HCT116 (cell line): ENCODE measurements at regions not wholly inside any gene's neighbourhood (a gene's known extent, or its start where the extent isn't known, plus 50 kb on each side); places are given as distances from the start of the nearest gene placed in this dataset.

Experiments
- ATAC-seq: fragments of 200-7000 bp; cut with Tn5 transposase; 2 replicates; pipeline ENCODE4 v1.9.1; 2020; ENCODE audit warnings: mild to moderate bottlenecking, moderate library complexity
- BruUV-seq: library from RNA; stranded (reverse); fragments of 400-500 nt; replicated peaks from 2 replicates; lab custom pipeline; 2021; lab: Mats Ljungman, UMichigan
- CTCF ChIA-PET: fragments of 300-600 bp; sonication (Branson Sonifier 250); formaldehyde crosslinking; loops from one replicate; lab custom pipeline; 2021; ENCODE audit warnings: antibody characterized with exemption; lab: Charles Lee
- POLR2A ChIA-PET: fragments of 300-600, 350-600 bp; sonication (Branson Sonifier 250); formaldehyde crosslinking; loops from one replicate; lab custom pipeline; 2021; ENCODE audit warnings: antibody characterized with exemption; lab: Charles Lee
- RAD21 ChIA-PET, 2 experiments: fragments of 300-600 bp; sonication (Branson Sonifier 250); formaldehyde crosslinking; loops; one replicate each; lab custom pipeline; 2023; ENCODE audit warnings: low total read pairs in 2 of 2; ENCODE audit not compliant: uncharacterized antibody in 2 of 2, unreplicated experiment in 2 of 2, low non-redundant PET in 1 of 2; lab: Charles Lee
- DNase-seq: peaks from one replicate; pipeline ENCODE4 v3.0.0-alpha.2; 2010; ENCODE audit warnings: low read depth, low spot score
- H2AFZ ChIP-seq: fragments of 200-600 bp; shearing (Covaris generic), sonication (generic); 2 replicates; pipeline ENCODE4 v1.6.1; 2017; ENCODE audit warnings: low read depth, mixed run types, mixed read lengths, antibody characterized with exemption, low read length; ENCODE audit not compliant: poor library complexity, severe bottlenecking
- H3K27ac ChIP-seq: 2 replicates; pipeline ENCODE4 v1.5.1; 2012; ENCODE audit warnings: low read depth, low read length
- H3K27me3 ChIP-seq: fragments of 200-600 bp; sonication (generic); 2 replicates; pipeline ENCODE4 v1.6.1; 2016; ENCODE audit warnings: mixed run types, low read length, mixed read lengths; ENCODE audit not compliant: insufficient read depth
- H3K36me3 ChIP-seq, 2 experiments: fragments of 200-500 bp in 1 of 2; fragments of 200-600 bp in 1 of 2; sonication (Bioruptor generic) in 1 of 2; sonication (generic) in 1 of 2; 2 replicates each; pipeline versions ENCODE4 v1.5.1 to v1.6.1; 2014 to 2016; ENCODE audit warnings: low read length in 2 of 2, inconsistent platforms in 1 of 2, mixed read lengths in 1 of 2, mixed run types in 1 of 2; ENCODE audit not compliant: insufficient read depth in 2 of 2, control insufficient read depth in 1 of 2
- H3K4me1 ChIP-seq, 2 experiments: fragments of 200-600 bp in 1 of 2; sonication (generic) in 1 of 2; 2 replicates each; pipeline versions ENCODE4 v1.5.1 to v1.6.1; 2012 to 2017; ENCODE audit warnings: low read length in 2 of 2, inconsistent platforms in 1 of 2, mild to moderate bottlenecking in 1 of 2, mixed read lengths in 1 of 2, mixed run types in 1 of 2, moderate library complexity in 1 of 2; ENCODE audit not compliant: insufficient read depth in 2 of 2, control insufficient read depth in 1 of 2
- H3K4me2 ChIP-seq: fragments of 200-600 bp; sonication (generic); 2 replicates; pipeline ENCODE4 v1.6.1; 2017; ENCODE audit warnings: mixed run types, low read length, mixed read lengths
- H3K4me3 ChIP-seq, 2 experiments: fragments of 200-600 bp in 1 of 2; sonication (generic) in 1 of 2; replicated peaks in 1 of 2; 2 replicates each; pipeline ENCODE4 v1.5.1; 2011 to 2016; ENCODE audit warnings: low read length in 2 of 2, control low read depth in 1 of 2, low read depth in 1 of 2, mild to moderate bottlenecking in 1 of 2, mixed read lengths in 1 of 2, mixed run types in 1 of 2
- H3K79me2 ChIP-seq: fragments of 200-600 bp; sonication (generic); 2 replicates; pipeline ENCODE4 v1.6.1; 2017; ENCODE audit warnings: mild to moderate bottlenecking, mixed run types, low read length, moderate library complexity, mixed read lengths; ENCODE audit not compliant: insufficient read depth
- H3K9ac ChIP-seq: fragments of 200-600 bp; sonication (generic); 2 replicates; pipeline ENCODE4 v1.6.1; 2016; ENCODE audit warnings: low read length, mixed read lengths
- H3K9me2 ChIP-seq: fragments of 200-600 bp; sonication (generic), shearing (Covaris generic); 2 replicates; pipeline ENCODE4 v1.6.1; 2017; ENCODE audit warnings: mixed run types, mild to moderate bottlenecking, moderate library complexity; ENCODE audit not compliant: insufficient read depth
- H3K9me3 ChIP-seq, 2 experiments: fragments of 200-500 bp in 1 of 2; fragments of 200-600 bp in 1 of 2; sonication (Bioruptor generic) in 1 of 2; sonication (generic) in 1 of 2; 2 replicates each; pipeline ENCODE4 v1.6.1; 2014 to 2017; ENCODE audit warnings: low read length in 2 of 2, mixed read lengths in 2 of 2, inconsistent platforms in 1 of 2, low read depth in 1 of 2, mild to moderate bottlenecking in 1 of 2, mixed run types in 1 of 2, moderate library complexity in 1 of 2; ENCODE audit not compliant: control insufficient read depth in 1 of 2, insufficient read depth in 1 of 2
- H4K20me1 ChIP-seq: fragments of 200-600 bp; sonication (generic), shearing (Covaris generic); 2 replicates; pipeline ENCODE4 v1.6.1; 2017; ENCODE audit warnings: mixed run types, mild to moderate bottlenecking, moderate library complexity; ENCODE audit not compliant: insufficient read depth
- ATF3 ChIP-seq: IDR thresholded peaks from 2 replicates; pipeline ENCODE4 v1.6.1; 2012
- CEBPB ChIP-seq: IDR thresholded peaks from 2 replicates; pipeline ENCODE4 v1.6.1; 2012; ENCODE audit warnings: low read depth
- EGR1 ChIP-seq: IDR thresholded peaks from 2 replicates; pipeline ENCODE4 v1.6.1; 2012; ENCODE audit warnings: low read depth
- ELF1 ChIP-seq: IDR thresholded peaks from 2 replicates; pipeline ENCODE4 v1.6.1; 2012; ENCODE audit warnings: low read depth, borderline replicate concordance
- FOSL1 ChIP-seq: IDR thresholded peaks from 2 replicates; pipeline ENCODE4 v1.6.1; 2012; ENCODE audit warnings: low read depth
- JUND ChIP-seq: IDR thresholded peaks from 2 replicates; pipeline ENCODE4 v1.6.1; 2012
- MAX ChIP-seq: IDR thresholded peaks from 2 replicates; pipeline ENCODE4 v1.6.1; 2012
- REST ChIP-seq: IDR thresholded peaks from 2 replicates; pipeline ENCODE4 v1.6.1; 2012; ENCODE audit warnings: low read depth
- SIN3A ChIP-seq: IDR thresholded peaks from 2 replicates; pipeline ENCODE4 v1.6.1; 2012; ENCODE audit warnings: low read depth
- SP1 ChIP-seq: IDR thresholded peaks from 2 replicates; pipeline ENCODE4 v1.6.1; 2012; ENCODE audit warnings: low read depth
- SRF ChIP-seq: IDR thresholded peaks from 2 replicates; pipeline ENCODE4 v1.6.1; 2012; ENCODE audit warnings: low read depth
- TCF7L2 ChIP-seq: IDR thresholded peaks from 2 replicates; pipeline ENCODE4 v1.7.0; 2011; ENCODE audit warnings: borderline replicate concordance, inconsistent platforms; ENCODE audit not compliant: insufficient read depth, insufficient read length; ENCODE audit errors: extremely low read depth
- YY1 ChIP-seq: IDR thresholded peaks from 2 replicates; pipeline ENCODE4 v1.6.1; 2011; ENCODE audit warnings: low read length, low read depth, moderate library complexity, mild to moderate bottlenecking; ENCODE audit not compliant: insufficient replicate concordance; ENCODE audit errors: extremely low read depth
- ZBTB33 ChIP-seq: IDR thresholded peaks from 2 replicates; pipeline ENCODE4 v1.6.1; 2011; ENCODE audit warnings: mild to moderate bottlenecking, low read length, moderate library complexity; ENCODE audit not compliant: insufficient replicate concordance; ENCODE audit errors: extremely low read depth
- ZFX ChIP-seq: fragments of 450-650 bp; IDR thresholded peaks from 2 replicates; pipeline ENCODE4 v1.6.1; 2017
- intact Hi-C: fragments of 100-400 bp; cut with micrococcal nuclease; formaldehyde crosslinking; loops from 2 replicates; pipeline ENCODE4 v1.10.0; 2022

- TF ChIP-seq ZFX (no peak), YY1 (no peak), SIN3A (no peak), FOSL1 (no peak), ATF3 (no peak), ELF1 (no peak), MAX (no peak), SP1 (no peak), ZBTB33 (no peak), TCF7L2 (no peak), REST (no peak), EGR1 (no peak), SRF (no peak), JUND (no peak), CEBPB (no peak)
- DNase-seq (no peak), ATAC-seq (no peak)
- ChIA-PET RAD21 (no interaction called here), POLR2A (no interaction called here), CTCF (no interaction called here)
- BruUV-seq, result no TSS peak
- Histone ChIP-seq H2AFZ (no peak overlapping the region), H3K4me1 (no peaks in the 10 kb centered on the region), H4K20me1 (no peaks in the 10 kb centered on the region), H3K27ac (no peak overlapping the region), H3K79me2 (no peaks in the 10 kb centered on the region), H3K4me3 (no peak overlapping the region), H3K9me3 (peaks cover 0 to 12% of the 10 kb centered on the region in 2 experiments; a peak in 2 of 4 replicates), H3K36me3 (no peaks in the 10 kb centered on the region), H3K9ac (no peak overlapping the region), H3K9me2 (no peaks in the 10 kb centered on the region), H3K4me2 (no peak overlapping the region), H3K27me3 (no peaks in the 10 kb centered on the region)
- intact Hi-C loops, result no loop called here
Observed at GRCh38 chr2:13545320-13545719, 828.6 kb downstream of the TRIB2 start.
